Epithelial cell of proximal tubule (primary cell): ENCODE measurements at regions not wholly inside any gene's neighbourhood (a gene's known extent, or its start where the extent isn't known, plus 50 kb on each side); places are given as distances from the start of the nearest gene placed in this dataset.

Source experiments
- DNase-seq: peaks from one replicate; pipeline ENCODE4 v3.0.0-alpha.2; 2011; ENCODE audit warnings: low read depth
- H3K4me3 ChIP-seq: 2 replicates; pipeline ENCODE4 v1.5.1; 2011; ENCODE audit warnings: low read depth, mild to moderate bottlenecking, low read length
- TF ChIP-seq, protein P1 (sequence below): conservative IDR thresholded peaks from 2 replicates; pipeline ENCODE4 v1.5.1; 2012; ENCODE audit warnings: low read depth, mild to moderate bottlenecking, low read length

DNA sequence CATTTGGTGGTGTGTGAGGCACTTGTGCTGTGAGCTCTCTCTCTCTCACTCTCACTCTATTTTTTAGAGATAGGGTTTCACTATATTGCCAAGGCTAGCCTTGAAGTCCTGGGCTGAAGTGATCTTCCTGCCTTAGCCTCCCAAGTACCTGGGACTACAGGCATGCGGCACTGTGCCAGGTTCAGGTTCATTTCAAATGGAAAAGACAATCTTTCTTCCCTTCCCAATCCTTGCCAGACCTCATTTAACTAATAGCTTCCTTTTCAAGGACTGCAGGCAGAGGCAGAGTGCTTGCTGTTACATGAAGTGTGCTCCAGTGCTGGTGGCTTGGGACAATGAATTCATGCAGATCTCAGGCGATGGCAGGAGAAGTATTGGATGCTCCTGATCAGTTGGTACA, 73.2 kb upstream of the BICD1 start:
- no peak for DNase-seq
- TF ChIP-seq, protein P1, sequence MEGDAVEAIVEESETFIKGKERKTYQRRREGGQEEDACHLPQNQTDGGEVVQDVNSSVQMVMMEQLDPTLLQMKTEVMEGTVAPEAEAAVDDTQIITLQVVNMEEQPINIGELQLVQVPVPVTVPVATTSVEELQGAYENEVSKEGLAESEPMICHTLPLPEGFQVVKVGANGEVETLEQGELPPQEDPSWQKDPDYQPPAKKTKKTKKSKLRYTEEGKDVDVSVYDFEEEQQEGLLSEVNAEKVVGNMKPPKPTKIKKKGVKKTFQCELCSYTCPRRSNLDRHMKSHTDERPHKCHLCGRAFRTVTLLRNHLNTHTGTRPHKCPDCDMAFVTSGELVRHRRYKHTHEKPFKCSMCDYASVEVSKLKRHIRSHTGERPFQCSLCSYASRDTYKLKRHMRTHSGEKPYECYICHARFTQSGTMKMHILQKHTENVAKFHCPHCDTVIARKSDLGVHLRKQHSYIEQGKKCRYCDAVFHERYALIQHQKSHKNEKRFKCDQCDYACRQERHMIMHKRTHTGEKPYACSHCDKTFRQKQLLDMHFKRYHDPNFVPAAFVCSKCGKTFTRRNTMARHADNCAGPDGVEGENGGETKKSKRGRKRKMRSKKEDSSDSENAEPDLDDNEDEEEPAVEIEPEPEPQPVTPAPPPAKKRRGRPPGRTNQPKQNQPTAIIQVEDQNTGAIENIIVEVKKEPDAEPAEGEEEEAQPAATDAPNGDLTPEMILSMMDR = no peak
- H3K4me3 ChIP-seq = no peak overlapping the region

DNA sequence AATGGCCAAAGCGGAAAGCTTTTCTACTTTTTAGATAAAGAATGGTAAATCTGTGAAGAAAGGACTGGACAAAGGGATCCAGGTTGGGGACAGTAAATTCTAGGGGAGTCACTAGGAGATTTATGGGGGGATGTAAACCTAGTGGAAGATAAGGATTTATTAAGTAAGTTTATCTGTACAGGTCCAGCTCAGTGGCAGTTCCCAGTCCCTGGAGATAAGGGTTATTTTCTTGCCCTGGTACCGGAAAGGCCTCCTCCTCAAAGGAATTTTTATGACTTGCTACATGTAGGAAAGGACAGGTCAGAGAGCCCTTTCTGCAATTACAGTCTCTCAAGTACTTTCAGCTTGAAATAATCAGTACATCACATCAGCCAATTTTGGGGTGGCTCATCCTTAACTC, 72.6 kb upstream of the BICD1 start:
- no peak overlapping the region for H3K4me3 ChIP-seq
- TF ChIP-seq, protein P1 = no peak
- DNase-seq = no peak

DNA sequence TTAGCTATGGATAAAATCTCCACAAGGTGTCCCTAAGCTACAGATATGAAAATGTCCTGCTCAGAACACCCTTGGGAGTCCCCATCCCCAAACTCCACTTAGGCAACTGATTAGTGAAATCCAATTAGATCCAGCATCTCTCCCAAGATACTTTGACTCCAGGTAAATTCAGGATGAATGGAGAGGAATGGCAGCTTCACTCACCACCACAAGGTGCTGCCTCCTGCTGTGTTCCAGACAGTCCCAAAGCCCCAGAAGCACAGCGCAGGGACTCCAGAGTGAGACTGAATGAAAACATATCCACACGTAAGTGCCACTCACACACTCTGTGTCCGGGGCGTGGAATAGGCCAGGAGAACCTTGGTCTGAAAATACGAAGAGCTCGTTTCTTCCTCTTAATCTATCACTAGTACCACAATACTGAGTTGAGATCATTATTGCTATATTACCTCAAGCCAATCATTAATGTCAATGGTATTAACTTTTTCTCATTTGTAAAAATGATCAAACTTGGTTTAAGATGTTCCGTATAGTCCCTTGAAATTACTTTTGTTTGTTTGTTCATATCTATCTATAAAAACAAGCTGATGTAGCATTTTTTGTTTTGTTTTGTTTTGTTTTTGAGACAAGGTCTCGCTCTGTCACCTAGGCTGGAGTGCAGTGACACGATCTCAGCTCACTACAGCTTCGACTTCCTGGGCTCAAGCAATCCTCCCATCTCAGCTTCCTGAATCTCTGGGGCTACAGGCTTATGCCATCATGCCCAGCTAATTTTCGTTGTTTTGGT, 70.0 kb upstream of the BICD1 start:
- H3K4me3 ChIP-seq = no peak overlapping the region
- TF ChIP-seq, protein P1 = no peak
- no peak for DNase-seq

DNA sequence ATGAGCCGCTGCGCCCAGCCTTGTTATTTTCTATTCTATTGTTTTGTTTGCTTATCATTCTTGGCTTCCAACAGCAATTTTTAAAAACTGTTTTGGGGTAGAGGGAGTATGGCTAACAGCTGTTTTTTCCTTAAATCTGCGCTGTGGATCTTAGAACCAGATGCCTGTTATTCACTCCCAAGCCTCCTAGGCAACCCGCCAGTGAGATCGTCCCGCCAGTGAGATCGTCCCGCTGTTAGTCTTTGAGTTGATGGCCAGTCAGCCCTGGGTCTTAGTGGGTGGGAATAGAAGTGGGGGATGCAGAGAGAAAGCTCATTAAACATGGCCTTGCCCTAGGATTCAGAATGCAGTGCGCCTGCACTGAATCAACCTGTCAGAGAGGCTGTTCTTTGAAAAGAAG, 67.3 kb upstream of the BICD1 start:
- no peak overlapping the region for H3K4me3 ChIP-seq
- no peak for DNase-seq

DNA sequence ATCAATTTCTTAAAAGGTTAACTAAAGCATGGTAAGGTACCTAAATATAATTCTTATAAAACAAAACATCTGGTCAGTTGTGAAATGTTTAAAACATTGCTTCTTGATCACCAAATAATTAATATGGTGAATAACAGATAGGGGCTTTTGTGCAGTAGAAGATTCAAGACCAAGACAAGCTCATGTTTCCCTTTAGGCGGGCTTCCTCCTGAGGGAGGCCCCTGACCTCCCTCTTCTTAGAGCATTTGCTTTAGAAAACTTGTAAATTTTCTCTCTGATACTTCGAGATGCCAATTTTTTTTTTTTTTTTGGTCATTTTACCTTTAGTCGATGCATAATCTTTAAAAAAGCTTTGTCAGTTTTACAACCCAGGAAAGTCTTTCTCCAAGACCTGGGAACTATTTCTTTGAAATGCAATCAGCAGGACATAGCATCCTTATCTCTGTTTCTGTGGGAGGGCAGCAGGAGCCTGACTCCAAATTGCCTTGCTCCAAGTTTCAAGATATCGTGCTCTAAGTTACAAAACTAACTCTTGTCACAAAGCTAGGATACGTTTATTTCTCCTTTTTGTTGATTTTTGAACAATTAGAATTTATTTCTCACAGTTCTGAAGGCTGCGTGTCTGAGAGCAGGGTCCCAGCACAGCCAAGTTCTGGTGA, 66.6 kb upstream of the BICD1 start:
- TF ChIP-seq, protein P1 = no peak
- H3K4me3 ChIP-seq = no peak overlapping the region
- DNase-seq = no peak

More for the DNA sequence above, 67.3 kb upstream of the BICD1 start:
- TF ChIP-seq, protein P1 = no peak

DNA sequence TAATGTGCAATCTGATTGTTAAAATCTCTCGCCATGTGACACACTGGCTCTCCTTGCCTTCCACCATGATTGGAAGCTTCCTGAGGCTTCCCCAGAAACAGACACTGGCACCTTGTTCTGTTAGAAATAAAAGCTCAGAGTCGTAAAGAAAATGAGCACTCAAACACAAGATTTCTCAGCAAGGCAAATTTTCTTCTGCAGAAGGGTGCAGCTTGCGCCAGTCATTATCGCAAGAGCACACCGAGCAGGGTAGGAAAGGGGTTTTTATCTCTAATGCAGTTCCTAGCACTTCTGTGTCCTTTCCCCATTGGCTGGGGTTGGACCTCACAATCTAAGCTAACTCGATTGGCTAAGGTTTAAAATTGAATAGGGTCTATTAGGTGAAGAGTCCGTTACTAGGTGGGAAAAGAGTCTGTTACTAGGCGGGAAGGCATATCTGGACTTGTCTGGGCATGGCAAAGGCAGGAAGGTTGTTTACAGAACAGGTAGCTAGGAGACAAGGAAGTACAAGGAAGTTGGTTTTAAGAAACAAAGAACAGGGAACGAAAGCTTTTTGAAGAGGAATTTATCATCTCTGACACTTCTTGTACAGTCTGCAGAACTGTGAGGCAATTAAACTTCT, 62.6 kb upstream of the BICD1 start:
- no peak for DNase-seq
- no peak overlapping the region for H3K4me3 ChIP-seq
- TF ChIP-seq, protein P1 = no peak
